Tibial artery (tissue), 4 donors: ENCODE measurements at regions not wholly inside any gene's neighbourhood (a gene's known extent, or its start where the extent isn't known, plus 50 kb on each side); places are given as distances from the start of the nearest gene placed in this dataset.
A peak's percentile ranks its signal among the peaks of the same experiment; 100 is the strongest.
"Not testable (repeated sequence)": the region's sequence is repeated elsewhere in the genome, so short reads cannot be mapped to it uniquely, and the experiment has no call there.

ENCODE experiments used
- DNase-seq, 2 donors: peaks; one replicate each; pipeline ENCODE4 v3.0.0-alpha.2; 2019
- H3K27ac ChIP-seq, 2 donors: fragments of 200-600 bp; sonication (generic) in 1 of 2; 1 replicate in 1 of 2; 2 replicates in 1 of 2; pipeline ENCODE4 v1.5.1; 2018 to 2019; ENCODE audit warnings: mild to moderate bottlenecking in 1 of 2
- H3K27me3 ChIP-seq, 2 donors: fragments of 200-600 bp; sonication (generic) in 1 of 2; one replicate each; pipeline versions ENCODE4 v1.5.1 to v1.6.0; 2016 to 2019
- H3K36me3 ChIP-seq, 3 donors: fragments of 200-600 bp; sonication (generic) in 2 of 3; one replicate each; pipeline ENCODE4 v1.5.1; 2016 to 2019; ENCODE audit warnings: mild to moderate bottlenecking in 2 of 3
- H3K4me1 ChIP-seq, 4 donors: fragments of 200-600 bp; sonication (generic) in 2 of 4; 1 replicate in 3 of 4; 2 replicates in 1 of 4; pipeline ENCODE4 v1.5.1; 2016 to 2019
- H3K4me3 ChIP-seq, 2 donors: fragments of 200-600 bp; sonication (generic) in 1 of 2; 1 replicate in 1 of 2; 2 replicates in 1 of 2; pipeline ENCODE4 v1.5.1; 2018 to 2019; ENCODE audit warnings: mild to moderate bottlenecking in 2 of 2
- H3K9me3 ChIP-seq, 3 donors: fragments of 200-600 bp; sonication (generic) in 1 of 3; one replicate each; pipeline ENCODE4 v1.5.1; 2016 to 2019
- intact Hi-C: fragments of 100-400 bp; cut with DNase I; formaldehyde crosslinking; loops from one replicate; pipeline ENCODE4 v1.15.0; 2023; ENCODE audit warnings: low total_unique reads
- TF ChIP-seq, protein P1 (sequence below), 2 experiments: fragments of 200-600 bp in 1 of 2; fragments of 450-650 bp in 1 of 2; IDR thresholded peaks; one replicate each; pipeline ENCODE4 v1.5.1; 2017 to 2019; ENCODE audit warnings: antibody characterized with exemption in 2 of 2, mild to moderate bottlenecking in 1 of 2, moderate library complexity in 1 of 2

DNA sequence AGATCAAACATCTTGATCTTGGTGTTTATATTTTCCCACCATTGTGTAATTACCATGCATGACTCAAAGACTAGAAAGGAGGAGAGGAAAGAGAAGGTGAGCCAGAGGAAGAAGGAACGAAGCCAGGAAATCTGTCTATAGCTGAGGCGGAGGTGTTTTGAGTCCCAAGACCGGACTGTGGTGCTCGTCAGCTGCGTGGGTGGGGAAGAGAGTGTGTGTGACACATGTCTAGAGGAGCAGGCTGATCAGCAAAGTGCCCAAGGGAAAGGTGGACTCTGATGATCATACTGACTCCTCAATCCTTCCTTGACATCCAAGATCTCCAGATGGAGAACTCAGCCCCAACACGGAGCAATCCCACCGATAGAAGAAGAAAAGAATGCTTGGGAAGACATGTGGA lies 189.5 kb upstream of the MINDY3 start:
- Histone ChIP-seq H3K36me3 (no peaks in the 10 kb centered on the region), H3K9me3 (no peaks in the 10 kb centered on the region), H3K4me1 (no peaks in the 10 kb centered on the region), H3K27ac (no peak overlapping the region), H3K27me3 (no peaks in the 10 kb centered on the region), H3K4me3 (no peak overlapping the region)
- TF ChIP-seq, protein P1, sequence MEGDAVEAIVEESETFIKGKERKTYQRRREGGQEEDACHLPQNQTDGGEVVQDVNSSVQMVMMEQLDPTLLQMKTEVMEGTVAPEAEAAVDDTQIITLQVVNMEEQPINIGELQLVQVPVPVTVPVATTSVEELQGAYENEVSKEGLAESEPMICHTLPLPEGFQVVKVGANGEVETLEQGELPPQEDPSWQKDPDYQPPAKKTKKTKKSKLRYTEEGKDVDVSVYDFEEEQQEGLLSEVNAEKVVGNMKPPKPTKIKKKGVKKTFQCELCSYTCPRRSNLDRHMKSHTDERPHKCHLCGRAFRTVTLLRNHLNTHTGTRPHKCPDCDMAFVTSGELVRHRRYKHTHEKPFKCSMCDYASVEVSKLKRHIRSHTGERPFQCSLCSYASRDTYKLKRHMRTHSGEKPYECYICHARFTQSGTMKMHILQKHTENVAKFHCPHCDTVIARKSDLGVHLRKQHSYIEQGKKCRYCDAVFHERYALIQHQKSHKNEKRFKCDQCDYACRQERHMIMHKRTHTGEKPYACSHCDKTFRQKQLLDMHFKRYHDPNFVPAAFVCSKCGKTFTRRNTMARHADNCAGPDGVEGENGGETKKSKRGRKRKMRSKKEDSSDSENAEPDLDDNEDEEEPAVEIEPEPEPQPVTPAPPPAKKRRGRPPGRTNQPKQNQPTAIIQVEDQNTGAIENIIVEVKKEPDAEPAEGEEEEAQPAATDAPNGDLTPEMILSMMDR (IDR thresholded peaks at IDR 0.05): no peak
- intact Hi-C loops: no loop called here
- DNase-seq: no peak

DNA sequence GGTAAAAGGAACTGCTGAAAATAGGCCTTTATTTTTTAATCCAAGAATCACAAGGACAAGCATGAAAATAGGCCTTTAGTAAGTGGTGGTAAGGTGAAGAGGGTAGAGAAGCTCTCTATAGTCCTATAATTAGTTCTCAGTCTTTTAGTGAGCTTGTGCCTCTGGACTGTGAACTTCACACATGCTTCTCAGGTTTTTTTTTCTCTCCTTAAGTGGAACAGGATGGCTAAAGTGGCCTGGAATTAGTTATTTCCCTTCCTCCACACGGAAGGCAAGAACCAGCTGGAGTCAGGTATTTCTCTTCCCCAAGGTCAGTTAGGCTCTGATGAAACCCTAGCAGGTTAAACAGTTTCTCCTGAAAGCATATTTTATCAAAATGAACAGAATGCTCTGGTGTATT lies 203.0 kb upstream of the MINDY3 start:
- Histone ChIP-seq H3K9me3 (no peaks in the 10 kb centered on the region), H3K36me3 (no peaks in the 10 kb centered on the region), H3K4me1 (no peaks in the 10 kb centered on the region), H3K4me3 (no peak overlapping the region), H3K27ac (no peak overlapping the region), H3K27me3 (no peaks in the 10 kb centered on the region)
- DNase-seq: no peak
- TF ChIP-seq, protein P1 (IDR thresholded peaks at IDR 0.05): no peak
- intact Hi-C loops: no loop called here

DNA sequence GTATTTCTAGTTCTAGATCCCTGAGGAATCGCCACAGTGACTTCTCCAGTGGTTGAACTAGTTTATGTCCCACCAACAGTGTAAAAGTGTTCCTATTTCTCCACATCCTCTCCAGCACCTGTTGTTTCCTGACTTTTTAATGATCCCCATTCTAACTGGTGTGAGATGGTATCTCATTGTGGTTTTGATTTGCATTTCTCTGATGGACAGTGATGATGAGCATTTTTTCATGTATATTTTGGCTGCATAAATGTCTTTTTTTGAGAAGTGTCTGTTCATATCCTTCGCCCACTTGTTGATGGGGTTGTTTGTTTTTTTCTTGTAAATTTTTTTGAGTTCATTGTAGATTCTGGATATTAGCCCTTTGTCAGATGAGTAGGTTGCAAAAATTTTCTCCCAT lies 223.2 kb upstream of the MINDY3 start:
- intact Hi-C loops: not testable (repeated sequence)

DNA sequence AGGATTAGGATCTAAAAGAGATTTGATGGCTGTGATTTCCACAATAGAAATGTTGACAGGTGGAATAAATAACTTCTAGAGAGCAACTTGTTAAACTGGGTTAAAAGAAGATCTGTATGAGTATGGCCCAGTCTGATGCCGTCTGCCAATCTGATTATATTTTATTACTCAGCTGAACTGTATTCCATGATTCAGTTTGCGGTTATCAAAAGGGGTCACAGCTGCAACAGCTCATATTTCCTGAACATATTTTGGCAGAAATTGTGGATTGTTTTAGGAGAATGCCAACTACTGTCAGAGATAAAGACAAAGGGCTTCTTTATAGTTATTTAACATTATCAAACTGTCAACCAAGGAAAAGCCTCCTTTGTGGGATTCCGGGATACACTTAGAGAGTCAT lies 244.8 kb upstream of the MINDY3 start:
- Histone ChIP-seq H3K27ac (no peak overlapping the region), H3K4me1 (no peaks in the 10 kb centered on the region), H3K36me3 (no peaks in the 10 kb centered on the region), H3K4me3 (no peak overlapping the region), H3K27me3 (no peaks in the 10 kb centered on the region), H3K9me3 (no peaks in the 10 kb centered on the region)
- intact Hi-C loops: no loop called here
- DNase-seq: no peak
- TF ChIP-seq, protein P1 (IDR thresholded peaks at IDR 0.05): no peak

More for the DNA sequence above, 223.2 kb upstream of the MINDY3 start:
- H3K9me3 ChIP-seq, DNase-seq, H3K27ac ChIP-seq, H3K4me3 ChIP-seq, H3K4me1 ChIP-seq, H3K27me3 ChIP-seq, H3K36me3 ChIP-seq: not testable (repeated sequence)

DNA sequence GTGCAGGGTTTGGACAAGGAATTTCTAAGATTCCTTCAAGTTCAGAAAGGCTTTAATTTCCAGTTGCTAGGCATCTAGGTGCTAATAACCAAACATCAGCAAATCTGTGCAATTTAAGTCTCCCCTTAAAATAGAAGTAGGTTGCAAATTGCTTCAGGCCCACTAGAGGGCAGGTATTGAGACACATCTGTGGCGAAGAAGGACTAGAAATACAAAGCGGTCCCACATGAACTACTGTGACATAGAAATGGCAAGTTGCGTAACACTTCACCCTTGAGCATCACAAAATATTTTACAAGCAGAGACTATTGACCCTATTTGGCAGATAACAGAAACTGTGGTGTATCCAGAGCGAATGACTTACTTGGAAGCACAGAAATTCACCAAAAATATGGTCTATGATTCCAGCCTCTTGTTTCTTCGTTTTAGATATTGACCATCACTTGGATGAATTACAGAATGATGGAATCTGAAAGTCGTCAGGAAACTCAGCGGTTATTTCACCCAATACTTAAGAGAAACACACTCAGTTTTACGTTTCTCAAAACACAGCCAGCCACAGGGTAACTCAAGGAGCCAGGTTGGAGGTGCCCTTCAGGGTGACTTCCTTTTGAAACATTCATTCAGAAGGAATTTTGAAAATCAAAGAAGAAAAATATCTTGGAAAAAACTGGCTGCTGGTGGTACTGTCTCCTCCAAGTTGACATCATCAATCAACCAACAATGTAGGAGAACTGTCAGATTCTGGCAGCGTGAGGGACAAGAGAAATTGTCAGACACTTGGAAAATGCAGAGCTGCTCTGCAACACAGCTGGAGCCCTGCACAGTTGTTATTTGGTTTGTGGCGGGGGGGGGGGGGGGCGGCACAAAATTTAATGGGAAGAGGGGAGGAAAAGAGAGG lies 256.3 kb upstream of the MINDY3 start:
- Histone ChIP-seq H3K9me3 (no peaks in the 10 kb centered on the region), H3K36me3 (no peaks in the 10 kb centered on the region), H3K4me1 (no peaks in the 10 kb centered on the region), H3K27me3 (no peaks in the 10 kb centered on the region), H3K4me3 (no peak overlapping the region), H3K27ac (no peak overlapping the region)
- TF ChIP-seq, protein P1 (IDR thresholded peaks at IDR 0.05): peak in 1 of 2 experiments; percentile 32
- intact Hi-C loops: no loop called here
- DNase-seq: no peak

DNA sequence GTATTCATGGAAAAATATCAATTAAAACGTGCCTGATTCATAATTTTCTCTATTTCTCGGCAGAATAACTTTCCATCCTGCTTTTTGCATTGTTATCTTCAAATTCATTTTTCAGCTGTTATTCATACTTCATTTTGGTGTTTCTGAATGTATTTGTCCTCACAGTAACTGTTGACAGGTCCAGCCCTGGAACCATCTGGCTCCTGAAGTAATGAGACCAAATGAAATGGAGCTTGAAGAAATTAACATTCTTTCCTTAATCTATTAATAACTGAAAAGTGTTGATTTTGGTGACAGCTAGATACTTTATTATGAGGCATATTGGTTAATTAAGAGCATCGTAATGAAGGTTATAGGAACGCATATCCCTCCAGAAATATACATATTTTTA lies 257.0 kb upstream of the MINDY3 start:
- DNase-seq: no peak
- no peak overlapping the region for H3K4me3 ChIP-seq
- no peaks in the 10 kb centered on the region for H3K36me3 ChIP-seq
- H3K9me3 ChIP-seq: no peaks in the 10 kb centered on the region
- H3K4me1 ChIP-seq: no peaks in the 10 kb centered on the region
- H3K27ac ChIP-seq: no peak overlapping the region
- H3K27me3 ChIP-seq: no peaks in the 10 kb centered on the region
- intact Hi-C loops: no loop called here
- TF ChIP-seq, protein P1 (IDR thresholded peaks at IDR 0.05): no peak
